ENCODE measurements at regions not wholly inside any gene's neighbourhood (a gene's known extent, or its start where the extent isn't known, plus 50 kb on each side); places are given as distances from the start of the nearest gene placed in this dataset.
A peak's percentile ranks its signal among the peaks of the same experiment; 100 is the strongest.

DNA sequence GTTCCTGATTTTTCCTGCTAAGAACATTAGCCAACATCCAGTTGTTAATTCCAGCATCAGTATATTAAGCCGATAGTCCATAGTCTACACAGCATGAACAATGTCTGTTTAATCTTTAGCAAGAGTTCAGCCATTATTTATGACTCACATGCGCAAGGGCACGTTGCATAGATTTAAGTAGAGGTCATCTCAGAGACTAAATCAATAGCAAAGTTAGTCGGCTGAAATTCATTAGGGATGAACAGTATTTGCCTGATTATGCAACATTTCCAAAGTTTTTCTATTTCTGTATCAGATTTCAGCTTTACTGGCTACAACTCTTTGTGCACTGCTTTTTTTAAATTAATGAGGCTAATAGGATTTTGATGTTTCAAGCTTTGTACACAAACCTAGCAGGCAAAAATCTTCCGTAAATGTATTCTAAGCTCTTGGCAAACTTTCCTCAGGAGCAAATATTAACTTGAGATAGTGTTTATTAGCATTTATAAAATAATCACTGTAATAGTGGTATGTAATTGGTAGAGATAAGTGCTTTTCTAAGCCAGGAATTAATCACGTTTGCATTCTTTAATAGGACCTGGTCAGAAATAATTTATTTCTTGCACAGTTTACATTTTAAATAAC lies 578.7 kb upstream of the ID2 start:
- DNase-seq (ENCODE audit: insufficient read length, low spot score): no peak

DNA sequence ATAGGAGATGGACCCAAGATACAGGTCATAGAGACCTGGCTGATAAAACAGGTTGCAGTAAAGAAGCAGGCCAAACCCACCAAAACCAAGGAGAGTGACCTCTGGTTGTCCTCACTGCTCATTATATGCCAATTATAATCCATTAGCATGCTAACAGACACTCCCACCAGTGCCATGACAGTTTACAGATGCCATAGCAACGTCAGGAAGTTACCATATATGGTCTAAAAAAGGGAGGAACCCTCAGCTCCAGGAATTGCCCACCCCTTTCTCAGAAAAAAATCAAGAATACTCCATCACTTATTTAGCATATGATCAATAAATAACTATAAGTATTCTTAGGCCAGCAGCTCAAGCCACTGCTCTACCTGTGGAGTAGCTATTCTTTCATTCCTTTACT lies 574.7 kb upstream of the ID2 start:
- TF ChIP-seq POLR2AphosphoS5 (IDR thresholded peaks at IDR 0.05; ENCODE audit: low read depth, low read length): no peak
- no peak for TF ChIP-seq SPI1 (IDR thresholded peaks at IDR 0.05; ENCODE audit: low read depth, low read length)
- no peak for TF ChIP-seq PAX5 (IDR thresholded peaks at IDR 0.05; ENCODE audit: insufficient read depth, low read length, severe bottlenecking)
- no peak for TF ChIP-seq TAF1 (IDR thresholded peaks at IDR 0.05; ENCODE audit: low read depth, low read length)
- DNase-seq (ENCODE audit: insufficient read length, low spot score) (no peak), FAIRE-seq (no peak)

More for the DNA sequence above, 578.7 kb upstream of the ID2 start:
- no peak for FAIRE-seq
- TF ChIP-seq SPI1 (IDR thresholded peaks at IDR 0.05; ENCODE audit: low read depth, low read length): no peak
- TF ChIP-seq TAF1 (IDR thresholded peaks at IDR 0.05; ENCODE audit: low read depth, low read length): no peak
- no peak for TF ChIP-seq POLR2A (IDR thresholded peaks at IDR 0.05; ENCODE audit: low read depth, low read length)
- TF ChIP-seq POU2F2 (IDR thresholded peaks at IDR 0.05; ENCODE audit: low read depth, low read length): no peak
- no peak for TF ChIP-seq PAX5 (IDR thresholded peaks at IDR 0.05; ENCODE audit: insufficient read depth, low read length, severe bottlenecking)
- no peak for TF ChIP-seq POLR2AphosphoS5 (IDR thresholded peaks at IDR 0.05; ENCODE audit: low read depth, low read length)

DNA sequence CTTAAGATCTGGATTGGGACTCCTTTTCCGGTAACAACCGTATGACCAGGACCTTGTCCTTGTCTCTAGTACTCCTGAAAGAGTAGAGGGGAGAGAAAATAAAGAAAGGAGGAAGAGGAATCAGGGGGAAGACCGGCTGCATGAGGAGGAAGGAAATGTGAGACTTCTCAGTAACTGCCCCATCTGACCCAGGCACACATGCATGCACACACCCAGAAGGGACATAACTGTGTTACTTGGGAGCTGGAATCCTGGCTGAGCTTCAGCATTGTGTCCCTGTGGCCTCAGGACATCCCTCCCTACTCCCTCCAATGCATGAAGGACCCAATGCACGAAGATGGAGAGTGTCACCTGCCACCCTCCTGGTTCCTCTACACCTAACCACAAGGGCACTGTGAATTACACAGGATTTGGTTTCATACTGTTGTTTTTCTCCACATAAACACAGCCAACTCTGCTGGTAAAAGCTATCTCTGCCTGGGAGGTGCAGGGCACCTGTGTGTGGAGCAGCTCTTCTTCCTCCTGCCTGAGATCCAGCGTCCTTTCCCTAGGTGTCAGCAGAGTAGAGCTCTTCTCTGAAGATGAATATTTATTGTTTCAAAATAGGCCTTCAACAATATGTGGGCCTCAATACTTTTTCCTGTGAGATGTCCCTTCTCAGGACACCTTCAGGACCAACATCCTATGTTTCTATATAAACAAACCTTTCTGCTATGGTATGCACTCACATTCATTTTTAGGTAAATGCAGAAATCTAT lies 574.1 kb upstream of the ID2 start:
- FAIRE-seq: no peak
- DNase-seq (ENCODE audit: insufficient read length, low spot score): no peak
- TF ChIP-seq PAX5 (IDR thresholded peaks at IDR 0.05; ENCODE audit: insufficient read depth, low read length, severe bottlenecking) (no peak), POU2F2 (IDR thresholded peaks at IDR 0.05; ENCODE audit: low read depth, low read length) (no peak), TAF1 (IDR thresholded peaks at IDR 0.05; ENCODE audit: low read depth, low read length) (no peak), POLR2AphosphoS5 (IDR thresholded peaks at IDR 0.05; ENCODE audit: low read depth, low read length) (no peak), POLR2A (IDR thresholded peaks at IDR 0.05; ENCODE audit: low read depth, low read length) (no peak), SPI1 (IDR thresholded peaks at IDR 0.05; ENCODE audit: low read depth, low read length) (no peak)

DNA sequence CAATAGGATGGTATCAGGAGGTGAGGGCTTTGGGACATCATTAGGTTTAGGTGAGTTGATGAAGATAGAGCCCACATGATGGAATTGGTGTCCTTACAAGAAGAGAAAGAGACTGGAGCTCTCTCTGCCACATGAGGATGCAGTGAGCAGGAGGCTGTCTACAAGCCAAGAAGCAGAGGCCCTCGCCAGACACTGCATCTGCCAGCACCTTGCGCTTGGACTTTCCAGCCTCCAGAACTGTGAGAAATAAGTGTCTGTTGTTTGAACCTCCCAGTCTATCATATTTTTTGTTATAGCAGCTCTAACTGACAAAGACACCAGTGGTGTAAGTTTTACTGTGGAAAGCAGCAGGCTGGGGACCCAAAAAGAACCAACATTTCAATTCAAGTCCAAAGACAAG lies 571.1 kb upstream of the ID2 start:
- DNase-seq (ENCODE audit: insufficient read length, low spot score): no peak
- TF ChIP-seq TAF1 (IDR thresholded peaks at IDR 0.05; ENCODE audit: low read depth, low read length) (no peak), POLR2A (IDR thresholded peaks at IDR 0.05; ENCODE audit: low read depth, low read length) (no peak), POU2F2 (IDR thresholded peaks at IDR 0.05; ENCODE audit: low read depth, low read length) (no peak), SPI1 (IDR thresholded peaks at IDR 0.05; ENCODE audit: low read depth, low read length) (no peak), PAX5 (IDR thresholded peaks at IDR 0.05; ENCODE audit: insufficient read depth, low read length, severe bottlenecking) (no peak)
- no peak for FAIRE-seq

DNA sequence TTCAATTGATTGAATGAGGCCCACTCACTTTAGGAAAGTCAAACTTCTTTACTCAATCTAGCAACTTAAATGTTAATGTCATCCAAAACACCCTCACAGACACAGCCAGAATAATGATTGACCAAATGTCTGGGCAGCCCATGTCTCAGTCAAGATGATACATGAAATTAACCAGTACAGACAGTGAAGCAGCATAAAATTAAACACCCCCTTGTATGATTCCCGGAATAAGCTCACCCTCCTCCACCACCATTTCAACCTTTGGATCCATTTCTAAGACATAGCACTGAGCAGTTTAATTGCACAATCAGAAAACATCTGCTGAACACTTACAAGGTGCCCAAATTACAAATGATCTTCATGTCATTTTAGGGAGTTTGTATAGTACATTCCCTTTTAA lies 570.7 kb upstream of the ID2 start:
- TF ChIP-seq POLR2A (IDR thresholded peaks at IDR 0.05; ENCODE audit: low read depth, low read length) (no peak), SPI1 (IDR thresholded peaks at IDR 0.05; ENCODE audit: low read depth, low read length) (no peak), POLR2AphosphoS5 (IDR thresholded peaks at IDR 0.05; ENCODE audit: low read depth, low read length) (no peak), PAX5 (IDR thresholded peaks at IDR 0.05; ENCODE audit: insufficient read depth, low read length, severe bottlenecking) (no peak), POU2F2 (IDR thresholded peaks at IDR 0.05; ENCODE audit: low read depth, low read length) (no peak)
- no peak for FAIRE-seq
- DNase-seq (ENCODE audit: insufficient read length, low spot score): no peak

DNA sequence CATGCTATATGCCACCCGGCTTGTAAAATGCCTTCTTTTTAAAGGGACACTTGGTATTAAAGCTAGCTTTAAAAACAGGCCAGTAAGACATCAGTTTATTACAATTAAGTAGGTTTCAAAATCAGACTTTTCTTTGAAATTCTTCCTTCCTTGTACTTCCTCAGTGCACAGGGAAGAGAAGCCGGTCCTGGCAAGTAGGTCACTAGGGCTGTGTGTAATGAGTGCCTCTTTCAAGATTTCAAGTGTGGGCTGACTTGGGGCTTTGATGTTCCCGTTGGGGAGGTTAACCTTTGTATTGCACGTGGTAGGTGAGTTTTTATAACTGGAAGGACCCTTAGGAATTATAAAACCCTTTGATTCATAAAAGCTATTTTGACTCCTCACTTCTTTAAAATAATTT lies 566.4 kb upstream of the ID2 start:
- FAIRE-seq: no peak
- DNase-seq (ENCODE audit: insufficient read length, low spot score): no peak
- TF ChIP-seq SPI1 (IDR thresholded peaks at IDR 0.05; ENCODE audit: low read depth, low read length) (no peak), TAF1 (IDR thresholded peaks at IDR 0.05; ENCODE audit: low read depth, low read length) (no peak), POU2F2 (IDR thresholded peaks at IDR 0.05; ENCODE audit: low read depth, low read length) (no peak), POLR2A (IDR thresholded peaks at IDR 0.05; ENCODE audit: low read depth, low read length) (no peak), POLR2AphosphoS5 (IDR thresholded peaks at IDR 0.05; ENCODE audit: low read depth, low read length) (no peak), PAX5 (IDR thresholded peaks at IDR 0.05; ENCODE audit: insufficient read depth, low read length, severe bottlenecking) (no peak)

DNA sequence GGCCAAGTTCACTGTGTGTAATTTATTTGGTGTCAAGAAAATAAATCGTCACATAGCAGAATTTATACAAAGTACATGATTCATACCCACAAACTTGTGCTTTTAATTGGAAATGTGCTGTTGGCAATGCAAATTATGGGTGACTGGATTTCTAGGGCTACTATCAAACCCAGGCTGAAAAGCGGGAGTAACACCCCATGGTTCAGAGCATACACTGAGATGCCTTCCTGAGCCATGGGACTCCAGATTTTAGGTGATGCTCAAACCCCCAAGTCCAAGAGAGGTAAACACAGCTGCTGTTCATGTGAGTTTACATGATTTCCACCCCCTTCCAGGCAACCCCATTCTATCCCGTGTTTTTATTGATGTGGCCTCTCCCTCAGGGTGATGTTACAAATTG lies 565.9 kb upstream of the ID2 start:
- FAIRE-seq: no peak
- no peak for DNase-seq (ENCODE audit: insufficient read length, low spot score)
- TF ChIP-seq SPI1 (IDR thresholded peaks at IDR 0.05; ENCODE audit: low read depth, low read length) (no peak), POLR2AphosphoS5 (IDR thresholded peaks at IDR 0.05; ENCODE audit: low read depth, low read length) (no peak), PAX5 (IDR thresholded peaks at IDR 0.05; ENCODE audit: insufficient read depth, low read length, severe bottlenecking) (no peak)

DNA sequence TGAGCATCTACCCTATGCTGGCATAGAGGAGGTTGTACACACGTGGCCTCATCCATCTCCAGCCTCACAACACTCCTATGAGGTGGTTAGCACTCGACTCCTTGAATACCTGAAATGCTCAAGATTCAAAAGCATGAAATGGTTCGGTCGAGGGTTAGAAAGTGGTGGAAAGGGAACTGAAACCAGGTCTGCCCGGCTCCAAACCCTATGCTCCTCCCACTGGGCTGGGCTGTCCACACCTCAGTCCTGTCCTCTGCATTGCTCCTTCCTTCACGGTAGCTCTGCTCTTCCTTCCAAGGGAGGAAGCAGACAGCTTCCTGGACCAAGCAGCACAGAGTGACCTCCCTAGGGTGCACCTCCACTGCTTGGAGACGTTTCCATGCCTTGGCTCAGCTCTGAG lies 565.2 kb upstream of the ID2 start:
- peak; percentile 90 for FAIRE-seq
- TF ChIP-seq SPI1 (IDR thresholded peaks at IDR 0.05; ENCODE audit: low read depth, low read length) (peak; percentile 100), PAX5 (IDR thresholded peaks at IDR 0.05; ENCODE audit: insufficient read depth, low read length, severe bottlenecking) (no peak)
- DNase-seq (ENCODE audit: insufficient read length, low spot score): peak; percentile 24

DNA sequence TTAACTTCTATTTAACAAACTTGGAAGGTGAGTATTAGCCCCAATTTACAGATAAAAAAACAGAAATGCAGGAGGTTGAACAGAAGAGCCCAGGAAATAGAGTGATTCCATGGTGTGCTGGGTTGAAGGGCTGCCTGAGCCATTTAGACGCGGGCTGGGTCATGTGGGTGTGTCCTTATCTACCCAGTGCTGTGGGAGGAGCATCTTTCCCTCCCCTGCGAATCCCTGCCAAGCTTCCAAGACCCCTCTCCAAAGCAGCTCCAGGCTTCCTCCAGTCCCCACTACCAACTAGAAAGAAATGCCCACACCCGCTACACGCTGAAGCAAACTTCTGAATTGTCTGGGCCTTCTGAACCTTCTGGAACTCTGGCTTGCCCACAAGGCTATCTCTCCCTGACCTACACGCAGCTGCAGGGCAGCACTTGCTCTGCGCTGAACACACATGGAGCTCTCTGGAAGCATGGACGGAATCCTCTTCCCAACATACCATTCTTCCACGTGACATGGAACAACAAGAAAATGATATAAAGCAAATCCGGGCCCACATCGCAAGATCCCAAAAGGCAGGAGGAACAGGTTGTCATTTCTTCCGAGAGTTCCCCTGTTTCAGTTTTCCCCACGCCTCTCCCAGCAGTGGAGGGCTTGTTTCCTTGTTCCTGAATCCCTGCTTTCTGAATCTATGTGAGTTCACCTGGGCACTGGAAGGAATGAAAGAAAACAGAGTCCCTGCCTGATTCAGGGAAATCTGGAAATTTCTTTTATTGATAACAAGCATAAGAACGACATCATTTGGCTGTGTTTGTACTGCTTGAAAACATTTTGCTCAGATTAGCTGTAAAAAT lies 562.7 kb upstream of the ID2 start:
- no peak for TF ChIP-seq POLR2A (IDR thresholded peaks at IDR 0.05; ENCODE audit: low read depth, low read length)
- no peak for TF ChIP-seq PAX5 (IDR thresholded peaks at IDR 0.05; ENCODE audit: insufficient read depth, low read length, severe bottlenecking)
- TF ChIP-seq SPI1 (IDR thresholded peaks at IDR 0.05; ENCODE audit: low read depth, low read length): no peak
- TF ChIP-seq TAF1 (IDR thresholded peaks at IDR 0.05; ENCODE audit: low read depth, low read length): no peak
- TF ChIP-seq POLR2AphosphoS5 (IDR thresholded peaks at IDR 0.05; ENCODE audit: low read depth, low read length): no peak
- no peak for TF ChIP-seq POU2F2 (IDR thresholded peaks at IDR 0.05; ENCODE audit: low read depth, low read length)
- FAIRE-seq (no peak), DNase-seq (ENCODE audit: insufficient read length, low spot score) (no peak)

All from GM12891 (cell line).